H1 (cell line): ENCODE measurements at regions not wholly inside any gene's neighbourhood (a gene's known extent, or its start where the extent isn't known, plus 50 kb on each side); places are given as distances from the start of the nearest gene placed in this dataset.

ENCODE experiments used
- CTCF ChIA-PET: fragments of 300-600 bp; sonication (Branson Sonifier 250); formaldehyde crosslinking; loops from one replicate; lab custom pipeline; 2021; ENCODE audit not compliant: partially characterized antibody; lab: Charles Lee
- POLR2A ChIA-PET: fragments of 300-600 bp; sonication (Branson Sonifier 250); formaldehyde crosslinking; loops from one replicate; lab custom pipeline; 2021; ENCODE audit warnings: inconsistent platforms; ENCODE audit not compliant: partially characterized antibody; lab: Charles Lee
- DNase-seq, 2 experiments: peaks; one replicate each; pipeline versions ENCODE4 v3.0.0 to v3.0.0-alpha.2; 2010 to 2022; ENCODE audit warnings: low spot score in 2 of 2, low read depth in 1 of 2, mixed read lengths in 1 of 2
- FAIRE-seq: peaks from 2 replicates; lab custom pipeline; 2011; peaks lifted over from hg19 to GRCh38; lab: Jason Lieb, UNC
- H2AFZ ChIP-seq: 2 replicates; pipeline ENCODE4 v1.8.1; 2012; ENCODE audit warnings: low read length, inconsistent platforms
- H2AK5ac ChIP-seq: 2 replicates; pipeline ENCODE4 v1.6.1; 2013; ENCODE audit warnings: low read depth, low read length
- H2BK120ac ChIP-seq: replicated peaks from 2 replicates; pipeline ENCODE3; 2013; ENCODE audit warnings: low read depth, low read length, inconsistent platforms
- H2BK12ac ChIP-seq: 2 replicates; pipeline ENCODE4 v1.6.1; 2013; ENCODE audit warnings: low read depth, low read length
- H2BK15ac ChIP-seq: 2 replicates; pipeline ENCODE4 v1.6.1; 2013; ENCODE audit warnings: low read length
- H2BK20ac ChIP-seq: 2 replicates; pipeline ENCODE4 v1.6.1; 2013; ENCODE audit warnings: low read length
- H2BK5ac ChIP-seq: 2 replicates; pipeline ENCODE4 v1.6.1; 2013; ENCODE audit warnings: low read depth, low read length
- H3K14ac ChIP-seq: 2 replicates; pipeline ENCODE4 v1.6.1; 2013; ENCODE audit warnings: inconsistent platforms; ENCODE audit not compliant: insufficient read length
- H3K18ac ChIP-seq: 2 replicates; pipeline ENCODE4 v1.6.1; 2013; ENCODE audit warnings: low read length; ENCODE audit errors: extremely low read depth
- H3K23ac ChIP-seq: 2 replicates; pipeline ENCODE4 v1.6.1; 2013; ENCODE audit warnings: inconsistent platforms; ENCODE audit not compliant: insufficient read length
- H3K23me2 ChIP-seq: 2 replicates; pipeline ENCODE4 v1.6.1; 2013; ENCODE audit warnings: low read depth, low read length
- H3K27ac ChIP-seq: 2 replicates; pipeline ENCODE4 v1.6.1; 2011; ENCODE audit warnings: low read depth, low read length, inconsistent platforms
- H3K27me3 ChIP-seq, 4 experiments: replicated peaks in 1 of 4; 1 replicate in 1 of 4; 2 replicates in 3 of 4; pipeline versions ENCODE4 v1.6.1 to v1.8.1; 2011 to 2013; ENCODE audit warnings: low read length in 3 of 4, mild to moderate bottlenecking in 3 of 4, inconsistent platforms in 2 of 4, mixed read lengths in 2 of 4, moderate library complexity in 1 of 4; ENCODE audit not compliant: control insufficient read depth in 3 of 4, insufficient read depth in 3 of 4; ENCODE audit errors: extremely low read depth in 1 of 4
- H3K36me3 ChIP-seq, 4 experiments: 2 replicates each; pipeline versions ENCODE4 v1.6.1 to v1.8.1; 2011 to 2013; ENCODE audit warnings: mild to moderate bottlenecking in 4 of 4, low read length in 3 of 4, moderate library complexity in 2 of 4, control low read depth in 1 of 4, inconsistent platforms in 1 of 4; ENCODE audit not compliant: insufficient read depth in 4 of 4, control insufficient read depth in 2 of 4
- H3K4ac ChIP-seq: replicated peaks from 2 replicates; pipeline ENCODE3; 2013; ENCODE audit warnings: low read length, low read depth, mixed read lengths, inconsistent platforms; ENCODE audit not compliant: insufficient read length
- H3K4me1 ChIP-seq, 4 experiments: replicated peaks in 1 of 4; 1 replicate in 1 of 4; 2 replicates in 3 of 4; pipeline versions ENCODE4 v1.6.1 to v1.8.1; 2011 to 2013; ENCODE audit warnings: low read length in 3 of 4, inconsistent platforms in 2 of 4, mixed read lengths in 1 of 4; ENCODE audit not compliant: insufficient read depth in 4 of 4, control insufficient read depth in 3 of 4
- H3K4me2 ChIP-seq, 2 experiments: 2 replicates each; pipeline versions ENCODE4 v1.6.1 to v1.8.1; 2011 to 2013; ENCODE audit warnings: low read depth in 2 of 2, low read length in 2 of 2, control low read depth in 1 of 2, inconsistent platforms in 1 of 2, mild to moderate bottlenecking in 1 of 2; ENCODE audit not compliant: insufficient read depth in 1 of 2
- H3K4me3 ChIP-seq, 4 experiments: fragments of 200-600, 300-600 bp in 1 of 4; sonication (generic), shearing (Covaris generic), sonication (Bioruptor Twin) in 1 of 4; 2 replicates each; pipeline versions ENCODE4 v1.5.1 to v1.8.1; 2011 to 2016; ENCODE audit warnings: low read length in 4 of 4, low read depth in 3 of 4, control low read depth in 2 of 4, inconsistent platforms in 2 of 4, mild to moderate bottlenecking in 2 of 4, mixed read lengths in 1 of 4, moderate library complexity in 1 of 4; ENCODE audit not compliant: insufficient read depth in 2 of 4; ENCODE audit errors: extremely low read depth in 1 of 4
- H3K56ac ChIP-seq: replicated peaks from 2 replicates; pipeline ENCODE3; 2013; ENCODE audit warnings: low read depth, mild to moderate bottlenecking, mixed read lengths, low read length, inconsistent platforms; ENCODE audit not compliant: insufficient read length
- H3K79me1 ChIP-seq: 2 replicates; pipeline ENCODE4 v1.6.1; 2013; ENCODE audit warnings: low read depth, low read length, control low read depth
- H3K79me2 ChIP-seq, 2 experiments: 2 replicates each; pipeline versions ENCODE4 v1.6.1 to v1.8.1; 2012 to 2013; ENCODE audit warnings: low read length in 2 of 2, mild to moderate bottlenecking in 2 of 2, inconsistent platforms in 1 of 2; ENCODE audit not compliant: insufficient read depth in 2 of 2, control insufficient read depth in 1 of 2
- H3K9ac ChIP-seq, 4 experiments: replicated peaks in 1 of 4; 1 replicate in 1 of 4; 2 replicates in 3 of 4; pipeline versions ENCODE4 v1.6.1 to v1.8.1; 2011 to 2013; ENCODE audit warnings: low read depth in 3 of 4, low read length in 3 of 4, control low read depth in 2 of 4, mild to moderate bottlenecking in 2 of 4, moderate library complexity in 2 of 4, inconsistent platforms in 1 of 4; ENCODE audit errors: extremely low read depth in 1 of 4
- H3K9me3 ChIP-seq, 2 experiments: 2 replicates each; pipeline versions ENCODE4 v1.6.1 to v1.8.1; 2012 to 2013; ENCODE audit warnings: mild to moderate bottlenecking in 2 of 2, moderate library complexity in 2 of 2, control low read depth in 1 of 2, inconsistent platforms in 1 of 2, low read depth in 1 of 2, low read length in 1 of 2, mixed read lengths in 1 of 2; ENCODE audit not compliant: insufficient read depth in 2 of 2
- H4K20me1 ChIP-seq, 2 experiments: replicated peaks in 1 of 2; 2 replicates each; pipeline versions ENCODE3 to v1.8.1; 2011 to 2013; ENCODE audit warnings: inconsistent platforms in 2 of 2, low read length in 2 of 2, mild to moderate bottlenecking in 1 of 2; ENCODE audit not compliant: insufficient read depth in 2 of 2, control insufficient read depth in 1 of 2
- H4K5ac ChIP-seq: 2 replicates; pipeline ENCODE4 v1.6.1; 2013; ENCODE audit warnings: low read length, low read depth, mixed read lengths, inconsistent platforms; ENCODE audit not compliant: insufficient read length
- H4K8ac ChIP-seq: 2 replicates; pipeline ENCODE4 v1.8.0; 2013; ENCODE audit warnings: mild to moderate bottlenecking, moderate library complexity, low read length, inconsistent platforms; ENCODE audit not compliant: insufficient read depth; ENCODE audit errors: extremely low read depth
- H4K91ac ChIP-seq: replicated peaks from 2 replicates; pipeline ENCODE3; 2013; ENCODE audit warnings: low read length, mixed read lengths, inconsistent platforms; ENCODE audit not compliant: insufficient read length
- CBX8 ChIP-seq: fragments of 300-800, 300-1000 bp; sonication (generic); IDR thresholded peaks from 2 replicates; pipeline ENCODE4 v1.7.1; 2016; ENCODE audit warnings: low read depth, low read length, borderline replicate concordance
- CHD2 ChIP-seq: IDR thresholded peaks from 2 replicates; pipeline ENCODE4 v1.6.1; 2012; ENCODE audit warnings: low read length, improper control_type of control experiment
- EZH2 ChIP-seq: fragments of 200-600 bp; sonication (generic); IDR thresholded peaks from 2 replicates; pipeline ENCODE4 v1.7.1; 2012; ENCODE audit warnings: low read depth, mild to moderate bottlenecking, moderate library complexity, low read length, inconsistent platforms; ENCODE audit not compliant: severe bottlenecking
- HDAC2 ChIP-seq, 2 experiments: fragments of 300-600 bp in 1 of 2; sonication (generic) in 1 of 2; IDR thresholded peaks; 2 replicates each; pipeline ENCODE4 v1.6.1; 2011 to 2012; ENCODE audit warnings: low read depth in 2 of 2, low read length in 2 of 2, mild to moderate bottlenecking in 2 of 2, moderate library complexity in 2 of 2, borderline replicate concordance in 1 of 2, inconsistent platforms in 1 of 2
- PHF8 ChIP-seq: fragments of 200-600 bp; sonication (generic); conservative IDR thresholded peaks from 2 replicates; pipeline ENCODE4 v1.7.1; 2012; ENCODE audit warnings: low read depth, mild to moderate bottlenecking, inconsistent platforms, low read length, moderate library complexity
- POLR2A ChIP-seq, 2 experiments: IDR thresholded peaks; 1 replicate in 1 of 2; 2 replicates in 1 of 2; pipeline ENCODE4 v1.6.1; 2011; ENCODE audit warnings: low read depth in 2 of 2, low read length in 2 of 2, mild to moderate bottlenecking in 2 of 2; ENCODE audit errors: control extremely low read depth in 1 of 2
- POLR2AphosphoS5 ChIP-seq: IDR thresholded peaks from 2 replicates; pipeline ENCODE4 v1.6.1; 2011; ENCODE audit warnings: low read depth, low read length
- RAD21 ChIP-seq, 2 experiments: IDR thresholded peaks in 1 of 2; conservative IDR thresholded peaks in 1 of 2; 2 replicates each; pipeline ENCODE4 v1.6.1; 2011; ENCODE audit warnings: low read depth in 2 of 2, low read length in 2 of 2, improper control_type of control experiment in 1 of 2, inconsistent platforms in 1 of 2, mild to moderate bottlenecking in 1 of 2, moderate library complexity in 1 of 2
- RBBP5 ChIP-seq: IDR thresholded peaks from 2 replicates; pipeline ENCODE4 v1.7.1; 2012; ENCODE audit warnings: low read depth, mild to moderate bottlenecking, inconsistent platforms, low read length, moderate library complexity, borderline replicate concordance
- SIRT6 ChIP-seq: IDR thresholded peaks from one replicate; pipeline ENCODE4 v1.7.1; 2012; ENCODE audit warnings: low read length, inconsistent platforms
- WGBS, 2 experiments: shearing (Covaris generic) in 1 of 2; methylation state at CpG; one replicate each; pipeline versions ENCODE4 v1.1.6 to v1.1.7; 2013 to 2015; ENCODE audit warnings: low lambda C conversion rate in 2 of 2, mixed read lengths in 2 of 2, inconsistent platforms in 1 of 2, low coverage in 1 of 2, missing lambda C conversion rate in 1 of 2; ENCODE audit not compliant: insufficient replicate concordance in 2 of 2, insufficient coverage in 1 of 2, insufficient read length in 1 of 2; ENCODE audit errors: extremely low coverage in 1 of 2, missing lambda C conversion rate in 1 of 2; 5-methylcytosine and 5-hydroxymethylcytosine counted together
- TF ChIP-seq, protein P1 (sequence below): IDR thresholded peaks from 2 replicates; pipeline ENCODE4 v1.6.1; 2012; ENCODE audit warnings: inconsistent platforms

- H3K79me2 ChIP-seq, result no peaks in the 10 kb centered on the region
- POLR2A ChIA-PET, result interaction anchor here (1.0 to 3.1 kb wide), 3 partner anchors 99 to 704 kb away, joined by 4 to 19 read pairs (median 4); partner anchors contain the start of gene ID2
- no peak for TF ChIP-seq RBBP5
- no peak for TF ChIP-seq POLR2AphosphoS5
- TF ChIP-seq CHD2, result no peak
- no peak for TF ChIP-seq RAD21 (IDR thresholded peaks at IDR 0.05 in 1 of 2, conservative IDR thresholded peaks at IDR 0.05 in 1 of 2; ENCODE audit: low read depth in 2 of 2, low read length in 2 of 2)
- TF ChIP-seq, protein P1, sequence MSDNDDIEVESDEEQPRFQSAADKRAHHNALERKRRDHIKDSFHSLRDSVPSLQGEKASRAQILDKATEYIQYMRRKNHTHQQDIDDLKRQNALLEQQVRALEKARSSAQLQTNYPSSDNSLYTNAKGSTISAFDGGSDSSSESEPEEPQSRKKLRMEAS, result no peak
- no peak for TF ChIP-seq PHF8
- TF ChIP-seq SIRT6, result no peak
- no peak for TF ChIP-seq EZH2
- TF ChIP-seq POLR2A (IDR thresholded peaks at IDR 0.05; ENCODE audit: control extremely low read depth in 1 of 2, low read depth in 2 of 2, low read length in 2 of 2), result no peak
- TF ChIP-seq HDAC2 (IDR thresholded peaks at IDR 0.05; ENCODE audit: borderline replicate concordance in 1 of 2, low read depth in 2 of 2, low read length in 2 of 2), result no peak
- no peak for TF ChIP-seq CBX8
These were observed 99.0 kb upstream of the ID2 start for GRCh38 chr2:8582651-8583399.

More at GRCh38 chr2:8582651-8583399, 99.0 kb upstream of the ID2 start:
- Histone ChIP-seq H2BK15ac (peak overlapping the region; percentile 10), H3K4me2 (0 out of 4 replicates have a peak overlapping the region, but pooled peaks of 1 of the 2 experiments have one; percentile 41), H3K14ac (no peak overlapping the region), H3K9ac (no peak overlapping the region), H2BK12ac (peak overlapping the region; percentile 22; the same call in 1 of the 2 replicates), H2BK5ac (peak overlapping the region; percentile 20; the same call in 1 of the 2 replicates), H3K18ac (no peak overlapping the region), H4K20me1 (no peaks in the 10 kb centered on the region), H3K4me3 (no peak overlapping the region), H3K23ac (no peak overlapping the region), H4K91ac (peak overlapping the region; percentile 34), H2BK120ac (no peak overlapping the region), H3K27ac (no peak overlapping the region), H3K56ac (no peak overlapping the region), H2AFZ (no peak overlapping the region), H3K4ac (no peak overlapping the region), H3K4me1 (peaks cover 2 to 22% (median 12%) of the 10 kb centered on the region in 4 experiments), H3K79me1 (no peaks in the 10 kb centered on the region), H4K5ac (no peak overlapping the region), H3K9me3 (no peaks in the 10 kb centered on the region), H3K36me3 (no peaks in the 10 kb centered on the region), H2AK5ac (peak overlapping the region; percentile 33; the same call in 1 of the 2 replicates), H2BK20ac (peak overlapping the region; percentile 66; the same call in 1 of the 2 replicates), H3K27me3 (peaks cover 0 to 2% (median under 1%) of the 10 kb centered on the region in 4 experiments; a peak in 2 of 7 replicates), H4K8ac (no peak overlapping the region), H3K23me2 (no peaks in the 10 kb centered on the region; the same call in 1 of the 2 replicates)
- DNase-seq (no peak), FAIRE-seq (no peak)
- WGBS, 2 experiments, result 80% methylated on average over 12 of the region's 16 CpGs; no CpG with 5 or more reads in 1 of the 2 experiments
- CTCF ChIA-PET, result interaction anchor here (3.2 kb wide), 1 partner anchor 8 kb away, joined by 11 read pairs; no protein-coding TSS in a partner anchor
